ENCODE measurements at regions not wholly inside any gene's neighbourhood (a gene's known extent, or its start where the extent isn't known, plus 50 kb on each side); places are given as distances from the start of the nearest gene placed in this dataset.
"Not testable (repeated sequence)": the region's sequence is repeated elsewhere in the genome, so short reads cannot be mapped to it uniquely, and the experiment has no call there.

- CTCF ChIA-PET = interaction anchor here (0.6 to 2.5 kb wide), 14 partner anchors 9 to 290 kb away, joined by 3 to 14 read pairs (median 3); no protein-coding TSS in a partner anchor
- POLR2A ChIA-PET = interaction anchor here (0.6 kb wide), 1 partner anchor 267 kb away, joined by 8 read pairs; no protein-coding TSS in a partner anchor
Measured at GRCh38 chr7:3154881-3155494, 111.3 kb upstream of the CARD11 start.

DNA sequence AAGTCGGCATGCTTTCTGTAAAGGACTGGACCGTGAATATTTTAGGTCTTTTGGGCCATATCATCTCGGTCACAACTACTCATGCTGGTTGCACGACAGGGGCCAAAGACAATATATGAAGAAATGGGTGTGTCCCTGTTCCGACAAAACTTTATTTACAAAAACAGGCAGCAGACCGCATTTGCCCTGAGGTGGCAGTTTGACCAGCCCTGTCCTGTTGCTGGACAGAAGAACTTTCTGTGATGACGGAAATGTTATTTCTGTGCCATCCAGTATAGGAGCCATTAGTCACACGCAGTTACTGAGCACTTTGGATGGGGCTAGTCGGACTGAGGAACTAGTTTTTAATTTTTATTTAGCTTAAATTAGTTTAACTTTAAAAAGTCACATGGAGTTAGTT is 112.8 kb upstream of the CARD11 start:
- POLR2A ChIA-PET = no interaction called here
- CTCF ChIA-PET = interaction anchor here (1.2 to 1.4 kb wide), 3 partner anchors 222 to 291 kb away, joined by 3 to 4 read pairs (median 3); no protein-coding TSS in a partner anchor

GRCh38 chr7:3157566-3158287 is 114.1 kb upstream of the CARD11 start:
- ChIA-PET POLR2A (interaction anchor here (0.6 kb wide), 1 partner anchor 273 kb away, joined by 3 read pairs; no protein-coding TSS in a partner anchor), CTCF (interaction anchor here (1.3 to 1.4 kb wide), 2 partner anchors 271 to 292 kb away, joined by 3 read pairs; no protein-coding TSS in a partner anchor)

DNA sequence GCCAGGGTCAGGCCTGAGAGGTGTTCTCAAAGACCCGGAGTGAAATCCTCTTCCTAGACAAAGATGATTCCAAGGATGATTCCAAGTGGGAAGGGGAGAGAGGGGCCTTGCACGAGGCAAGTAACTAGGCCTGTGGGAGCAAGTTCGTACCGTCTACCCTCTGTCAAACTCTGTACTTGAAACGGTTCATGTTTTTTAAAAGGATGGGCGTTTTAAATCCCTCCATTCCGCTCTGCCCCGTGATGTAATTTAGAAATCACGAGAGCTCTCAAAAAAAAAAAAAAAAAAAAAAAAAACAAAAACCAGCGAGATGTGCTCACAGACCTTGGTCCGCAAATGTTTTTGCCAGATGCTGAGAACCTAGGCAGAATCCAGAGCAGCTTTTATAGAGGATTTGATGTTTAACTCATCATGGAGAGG is 114.7 kb upstream of the CARD11 start:
- ChIA-PET CTCF (interaction anchor here (0.6 kb wide), 1 partner anchor 179 kb away, joined by 4 read pairs; no protein-coding TSS in a partner anchor), POLR2A (interaction anchor here (0.6 kb wide), 1 partner anchor 273 kb away, joined by 3 read pairs; no protein-coding TSS in a partner anchor)

DNA sequence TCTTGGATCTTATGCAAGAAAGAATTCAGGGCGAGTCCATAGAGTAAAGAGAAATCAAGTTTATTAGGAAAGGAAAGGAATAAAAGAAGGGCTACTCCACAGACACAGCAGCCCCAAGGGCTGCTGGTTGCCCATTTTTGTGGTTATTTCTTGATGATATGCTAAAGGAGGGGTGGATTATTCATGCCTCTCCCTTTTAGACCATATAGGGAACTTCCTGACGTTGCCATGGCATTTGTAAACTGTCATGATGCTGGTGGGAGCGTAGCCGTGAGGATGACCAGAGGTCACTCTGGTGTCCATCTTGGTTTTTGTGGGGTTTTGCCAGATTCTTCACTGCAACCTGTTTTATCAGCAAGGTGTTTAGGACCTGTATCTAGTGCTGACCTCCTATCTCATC is 115.4 kb upstream of the CARD11 start:
- CTCF ChIA-PET = interaction anchor here (0.6 to 1.2 kb wide), 2 partner anchors 180 to 294 kb away, joined by 3 to 4 read pairs; no protein-coding TSS in a partner anchor
- POLR2A ChIA-PET = no interaction called here

DNA sequence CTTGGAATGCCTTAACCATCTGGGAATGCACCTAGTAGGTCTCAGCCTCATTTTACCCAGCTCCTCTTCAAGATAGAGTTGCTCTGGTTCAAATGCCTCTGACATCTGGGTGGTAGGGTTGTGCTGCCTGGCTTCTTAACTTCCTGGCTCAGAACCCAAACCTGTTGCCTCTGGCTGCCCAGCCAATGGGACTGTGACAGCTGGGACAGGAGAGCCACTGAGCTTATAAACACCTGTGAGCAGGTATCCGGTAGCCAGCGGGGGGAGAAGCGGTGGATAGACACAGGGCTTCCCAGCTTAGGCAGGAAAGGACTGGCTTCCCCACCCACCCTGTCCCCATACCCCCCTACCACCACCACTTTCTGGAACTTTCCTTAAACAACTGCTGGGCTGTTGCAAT is 115.8 kb upstream of the CARD11 start:
- ChIA-PET POLR2A (no interaction called here), CTCF (interaction anchor here (1.2 kb wide), 1 partner anchor 294 kb away, joined by 3 read pairs; no protein-coding TSS in a partner anchor)

- POLR2A ChIA-PET = not testable (repeated sequence)
- CTCF ChIA-PET = interaction anchor here (1.2 kb wide), 1 partner anchor 295 kb away, joined by 3 read pairs; no protein-coding TSS in a partner anchor
Measured at GRCh38 chr7:3159926-3160325, 116.3 kb upstream of the CARD11 start.

- ChIA-PET CTCF (interaction anchor here (0.6 to 0.8 kb wide), 3 partner anchors 14 to 99 kb away, joined by 3 read pairs; no protein-coding TSS in a partner anchor), POLR2A (no interaction called here)
Measured at GRCh38 chr7:3162289-3162688, 118.6 kb upstream of the CARD11 start.

- POLR2A ChIA-PET = not testable (repeated sequence)
- CTCF ChIA-PET = interaction anchor here (0.7 to 1.1 kb wide), 3 partner anchors 14 to 97 kb away, joined by 3 read pairs; no protein-coding TSS in a partner anchor
Measured at GRCh38 chr7:3162798-3163197, 119.1 kb upstream of the CARD11 start.

- ChIA-PET POLR2A (no interaction called here), CTCF (no interaction called here)
Measured at GRCh38 chr7:3164380-3164792, 120.7 kb upstream of the CARD11 start.

DNA sequence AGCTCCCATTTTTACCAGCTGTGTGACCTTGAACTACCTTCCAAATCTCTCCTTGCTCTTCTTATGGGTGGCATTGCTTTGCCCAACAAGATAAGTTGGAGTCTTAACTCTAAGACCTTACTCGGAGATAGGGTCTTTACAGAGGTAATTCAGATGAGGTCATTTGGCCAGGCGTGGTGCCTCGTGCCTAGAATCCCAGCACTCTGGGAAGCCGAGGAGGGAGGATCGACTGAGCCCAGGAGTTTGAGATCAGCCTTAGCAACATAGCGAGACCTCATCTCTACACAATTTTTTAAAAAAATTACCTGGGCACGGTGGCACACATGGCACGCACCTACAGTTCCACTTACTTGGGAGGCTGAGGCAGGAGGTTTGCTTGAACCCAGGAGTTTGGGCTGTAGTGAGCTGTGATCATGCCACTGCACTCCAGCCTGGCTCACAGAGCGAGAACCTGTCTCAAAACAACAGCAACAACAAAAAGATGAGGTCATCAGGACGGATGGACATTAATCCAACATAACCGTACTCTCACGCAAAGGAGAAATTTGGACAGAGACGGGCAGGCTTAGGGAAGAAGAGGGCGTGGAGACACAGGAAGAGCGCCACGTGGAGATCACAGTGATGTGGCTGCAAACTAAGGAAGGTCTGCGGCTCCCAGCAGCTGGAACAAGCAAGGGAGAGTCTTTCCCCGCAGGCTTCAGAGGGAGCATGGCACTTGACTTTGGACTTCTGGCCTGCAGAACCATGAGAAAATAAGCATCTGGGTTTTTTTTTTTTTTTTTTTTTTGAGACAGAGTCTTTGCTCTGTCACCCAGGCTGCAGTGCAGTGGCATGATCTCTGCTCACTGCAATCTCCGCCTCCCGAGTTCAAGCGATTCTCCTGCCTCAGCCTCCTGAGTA is 122.3 kb upstream of the CARD11 start:
- ChIA-PET POLR2A (no interaction called here), CTCF (interaction anchor here (0.7 kb wide), 1 partner anchor 280 kb away, joined by 4 read pairs; no protein-coding TSS in a partner anchor)

GRCh38 chr7:3167551-3167950 is 123.9 kb upstream of the CARD11 start:
- POLR2A ChIA-PET = no interaction called here
- CTCF ChIA-PET = no interaction called here

DNA sequence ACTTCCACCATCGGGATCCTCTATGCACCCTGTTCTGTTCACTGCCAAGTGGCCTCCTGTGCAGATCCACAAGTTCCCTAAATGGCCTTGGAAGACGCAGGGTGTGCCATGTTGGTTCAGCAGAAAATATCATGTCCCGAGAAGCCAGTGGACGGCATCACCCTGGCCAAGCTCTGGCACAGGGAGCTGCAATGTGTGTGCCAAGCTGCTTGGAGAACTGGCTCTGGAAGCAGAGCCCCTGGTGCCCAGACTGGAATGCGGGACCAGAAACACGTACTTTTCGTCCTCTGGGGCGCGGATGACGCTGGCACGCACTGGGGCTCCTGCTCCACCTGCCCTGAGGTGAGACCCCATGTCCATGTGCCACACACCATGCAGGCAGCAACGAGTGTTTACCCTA is 124.7 kb upstream of the CARD11 start:
- ChIA-PET POLR2A (no interaction called here), CTCF (no interaction called here)

- ChIA-PET POLR2A (interaction anchor here (0.6 kb wide), 1 partner anchor 39 kb away, joined by 7 read pairs; no protein-coding TSS in a partner anchor), CTCF (no interaction called here)
Measured at GRCh38 chr7:3168869-3169268, 125.2 kb upstream of the CARD11 start.

GRCh38 chr7:3172768-3173280 is 128.2 kb upstream of the SDK1 start:
- ChIA-PET POLR2A (no interaction called here), CTCF (no interaction called here)

DNA sequence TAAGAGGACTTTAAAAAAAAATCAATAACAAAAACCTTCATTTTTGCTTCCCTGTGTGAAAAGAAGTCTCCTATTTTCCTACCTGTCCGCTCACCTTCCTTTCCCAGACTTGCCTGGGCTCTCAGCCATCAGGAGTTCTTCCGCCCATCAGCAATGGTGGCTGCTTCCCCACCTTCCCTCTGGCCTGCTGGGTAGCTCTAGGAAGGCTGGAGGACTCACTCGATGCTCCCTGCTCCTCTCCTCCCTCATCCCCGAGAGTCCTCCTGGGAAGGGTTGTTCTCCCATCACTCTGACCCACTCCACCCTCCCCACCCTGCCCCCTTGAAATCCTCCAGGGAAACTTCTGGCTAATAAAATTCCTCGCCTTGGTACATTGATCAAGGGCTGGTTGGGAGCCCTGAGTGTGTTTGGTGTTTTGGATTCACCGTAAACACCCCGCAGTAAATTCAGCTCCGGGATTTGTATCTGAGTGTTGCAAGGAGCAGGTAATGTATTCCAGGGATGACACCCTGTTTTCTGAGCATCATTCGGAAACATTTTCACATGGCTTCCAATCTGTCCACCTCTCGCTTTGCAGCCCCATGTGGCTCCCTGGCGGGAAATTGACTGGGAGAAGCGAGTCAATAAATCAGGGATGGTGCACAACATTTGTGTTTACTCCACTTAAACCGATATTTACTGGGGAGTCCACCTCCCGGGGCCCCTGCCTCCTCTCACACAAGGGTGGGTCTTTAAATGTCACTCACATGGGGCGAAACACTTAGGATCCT is 126.4 kb upstream of the SDK1 start:
- CTCF ChIA-PET = no interaction called here
- POLR2A ChIA-PET = no interaction called here

GRCh38 chr7:3175285-3175902 is 125.7 kb upstream of the SDK1 start:
- ChIA-PET CTCF (interaction anchor here (0.7 kb wide), 1 partner anchor 668 kb away, joined by 4 read pairs; no protein-coding TSS in a partner anchor), POLR2A (no interaction called here)
